NCI-H1417 treated with DMSO at 0.1 percent for 48 hours (cell line): ENCODE measurements at regions not wholly inside any gene's neighbourhood (a gene's known extent, or its start where the extent isn't known, plus 50 kb on each side); places are given as distances from the start of the nearest gene placed in this dataset.

ENCODE experiments used
- DNase-seq: peaks from one replicate; lab custom pipeline; 2025; lab: John Stamatoyannopoulos, UW

DNA sequence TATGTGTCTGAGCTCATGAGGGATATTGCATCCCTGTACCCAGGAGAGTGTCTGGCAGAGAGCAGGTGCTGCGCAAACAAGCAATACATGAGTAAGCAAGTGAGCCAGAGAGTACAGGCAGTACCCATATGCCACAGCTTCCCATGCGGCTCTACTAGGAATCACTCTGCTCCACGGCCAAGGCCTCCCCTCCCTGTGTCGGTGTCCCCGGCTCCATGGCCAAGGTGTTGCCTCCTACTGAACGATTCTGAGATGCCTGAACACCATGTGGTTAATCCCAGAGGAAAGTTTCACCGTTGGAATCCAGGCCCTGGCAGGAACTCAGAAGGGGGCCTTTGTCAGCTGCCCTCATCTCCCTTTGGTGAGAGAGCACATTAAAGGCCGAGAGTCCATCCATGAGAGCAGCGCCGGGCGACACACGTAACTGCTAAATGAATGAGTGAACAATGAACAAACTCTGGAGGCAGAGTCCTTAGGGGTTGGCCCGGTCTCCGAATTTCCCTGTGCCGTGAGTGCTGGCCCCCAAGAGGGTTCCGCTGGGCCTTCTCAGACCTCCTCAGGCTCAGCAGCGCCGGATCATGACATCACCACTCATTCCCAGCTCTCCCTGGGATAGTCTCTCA lies 136.0 kb upstream of the FAM20C start:
- no peak for DNase-seq

GRCh38 chr7:57071-57470 lies 135.3 kb upstream of the FAM20C start:
- no peak for DNase-seq

DNA sequence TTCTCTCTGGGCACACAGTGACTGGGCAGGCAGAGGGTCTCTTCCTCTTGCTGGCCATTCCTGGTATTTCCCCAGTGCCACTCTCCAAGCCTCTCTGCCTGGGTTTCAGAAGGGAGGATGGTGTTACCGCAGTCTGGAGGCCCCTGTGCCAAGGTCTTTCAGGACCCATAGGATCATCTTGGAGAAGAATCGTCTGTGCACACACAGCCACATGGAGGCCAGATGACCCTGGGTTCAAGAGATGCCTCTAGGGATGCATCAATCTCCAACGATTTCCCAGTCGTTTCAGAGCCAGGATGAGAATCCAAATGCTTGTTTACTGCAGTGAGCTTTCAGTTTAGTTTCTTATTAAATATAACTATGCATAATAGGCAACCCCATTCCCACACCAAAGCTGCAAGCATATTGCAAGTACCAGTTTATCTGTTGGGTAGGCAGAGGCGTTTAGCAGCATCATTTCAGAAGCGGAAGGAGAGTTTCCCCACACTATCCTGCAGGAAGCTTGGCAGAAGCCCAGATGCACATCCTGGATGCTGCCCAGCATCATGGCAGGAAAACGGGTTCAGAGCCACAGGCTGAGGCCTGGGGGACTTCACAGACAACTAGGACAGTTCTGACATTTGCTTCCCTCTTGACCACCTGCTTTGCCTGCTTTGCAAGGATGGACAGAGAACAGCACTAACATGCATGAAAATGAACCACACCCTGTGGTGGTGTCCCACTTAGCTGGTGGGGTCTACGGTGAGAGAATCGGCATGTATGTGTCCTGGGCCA lies 134.7 kb upstream of the FAM20C start:
- no peak for DNase-seq

DNA sequence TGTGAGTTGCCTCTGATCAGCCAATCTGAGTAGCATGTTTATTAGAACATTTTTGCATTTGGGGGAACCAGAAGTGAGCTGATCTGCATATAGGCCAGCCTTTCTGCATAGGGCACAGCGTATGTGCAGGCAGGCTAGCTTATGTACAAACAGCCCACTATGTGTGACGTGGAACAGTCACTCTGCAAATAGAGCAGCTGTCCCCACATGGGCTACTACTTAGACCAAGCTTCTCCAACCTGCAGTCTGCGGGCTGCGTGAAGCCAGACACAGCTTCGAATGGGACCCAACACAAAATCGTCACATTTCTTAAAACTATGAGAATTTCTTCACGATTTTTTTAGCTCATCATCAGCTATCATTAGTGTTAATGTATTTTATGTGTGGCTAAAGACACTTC lies 134.1 kb upstream of the FAM20C start:
- DNase-seq, result no peak

DNA sequence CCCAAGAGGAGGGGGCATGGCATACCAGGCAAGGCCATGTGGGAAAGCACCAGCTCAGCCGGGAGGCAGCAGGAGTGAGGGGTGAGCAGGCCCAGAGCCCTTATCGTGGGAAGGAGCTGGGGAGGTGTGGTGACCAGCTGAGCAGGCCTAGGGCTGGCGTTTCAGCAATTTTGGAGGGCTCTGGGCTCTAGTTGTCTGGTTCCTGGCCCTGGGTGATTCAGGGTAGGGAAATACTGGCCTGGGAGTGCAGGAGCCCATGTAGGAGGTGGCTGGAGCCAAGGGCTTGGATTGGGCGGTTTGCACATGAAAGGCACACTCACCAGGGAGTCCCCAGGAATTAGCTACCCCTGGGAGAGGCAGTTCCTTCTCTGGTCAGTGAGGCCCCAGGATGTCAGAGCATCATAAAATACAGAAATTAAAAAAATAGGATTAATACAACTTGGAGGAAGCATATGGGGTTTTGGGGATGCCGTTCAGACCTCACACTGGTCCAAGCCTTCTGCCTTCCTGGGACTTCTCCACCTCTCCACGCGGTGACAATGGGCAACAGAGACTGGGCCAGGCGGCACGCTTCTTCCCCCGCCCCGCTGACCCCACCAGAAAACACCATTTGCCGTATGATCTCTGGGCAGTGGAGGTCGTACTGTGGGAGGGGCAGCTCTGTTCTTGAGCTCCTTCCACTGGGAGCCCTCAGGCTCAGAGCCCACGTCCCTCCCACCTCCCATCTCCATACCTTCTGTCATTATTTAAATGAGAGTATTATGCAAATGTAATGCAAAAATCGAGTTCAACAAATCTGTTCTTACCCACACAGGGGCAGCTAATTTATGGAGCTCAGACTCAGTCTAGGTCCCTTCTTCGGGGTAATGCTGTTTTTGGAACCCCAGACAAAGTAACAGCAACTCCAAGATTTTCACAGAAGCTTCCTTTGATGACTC lies 133.0 kb upstream of the FAM20C start:
- no peak for DNase-seq

- DNase-seq, result no peak
Observed at GRCh38 chr7:60017-60675, 132.2 kb upstream of the FAM20C start.

GRCh38 chr7:60706-61105 lies 131.7 kb upstream of the FAM20C start:
- DNase-seq, result no peak

GRCh38 chr7:61111-61510 lies 131.3 kb upstream of the FAM20C start:
- no peak for DNase-seq

GRCh38 chr7:61576-62360 lies 130.6 kb upstream of the FAM20C start:
- no peak for DNase-seq

DNA sequence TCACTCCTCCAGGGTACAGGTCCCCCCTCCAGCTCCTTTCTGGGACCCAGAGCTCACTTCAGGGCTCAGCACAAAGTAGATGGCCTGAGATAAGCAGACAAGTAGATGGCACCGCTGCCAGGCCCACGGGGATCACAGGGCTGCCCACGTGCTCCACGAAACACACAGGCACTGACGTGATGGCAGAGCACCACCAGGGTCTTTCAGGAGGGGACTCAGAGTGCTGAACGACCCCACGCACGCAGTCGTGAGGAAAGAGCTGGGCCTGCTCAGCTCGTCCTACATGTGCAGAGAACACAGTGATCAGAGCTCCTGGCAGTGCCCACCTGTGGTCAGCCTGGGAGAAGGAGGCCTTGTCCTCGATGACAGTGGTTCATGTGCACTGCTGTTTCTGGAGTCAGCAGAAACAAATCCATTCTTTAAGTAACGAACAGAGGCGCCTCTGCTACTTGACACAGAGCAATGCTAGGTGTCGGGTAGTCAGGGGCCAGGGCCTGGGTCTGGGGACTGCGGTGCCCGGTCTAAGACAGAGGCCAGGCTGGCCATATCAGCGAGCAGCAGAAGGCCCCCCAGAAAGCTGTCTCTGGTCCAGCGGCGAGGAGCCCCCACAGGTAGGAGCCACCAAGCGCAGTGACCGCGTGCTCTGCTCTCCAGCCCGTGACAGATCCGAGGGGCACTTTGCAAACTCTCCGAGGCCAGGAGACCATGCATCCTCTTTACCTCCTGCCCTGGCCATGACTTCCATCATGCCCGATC lies 129.8 kb upstream of the FAM20C start:
- no peak for DNase-seq

- no peak for DNase-seq
Observed at GRCh38 chr7:63117-63480, 129.3 kb upstream of the FAM20C start.

DNA sequence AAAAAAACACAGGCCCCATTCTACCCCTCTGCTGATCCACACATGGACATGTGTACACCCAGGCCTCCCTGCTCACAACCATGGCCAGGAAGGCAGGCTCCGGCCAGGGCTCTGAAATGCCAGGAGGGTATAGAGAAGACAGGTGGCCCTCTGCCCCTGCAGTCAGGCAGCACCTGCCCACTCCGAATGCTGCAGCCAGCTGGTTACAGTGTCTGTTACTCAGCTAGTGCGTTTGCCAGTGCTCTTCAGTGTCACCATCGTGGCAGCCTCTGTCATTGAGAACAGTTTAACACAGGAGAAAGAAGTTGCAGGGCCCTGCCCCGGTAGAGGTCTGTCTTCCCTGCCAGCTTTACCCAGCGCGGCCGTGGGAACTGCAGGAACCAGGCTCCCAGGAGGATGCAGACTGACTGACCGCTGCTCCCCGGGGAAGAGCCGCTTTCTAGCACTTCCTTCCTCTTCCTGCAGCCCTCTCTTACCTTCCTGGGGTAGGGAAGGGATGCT lies 128.8 kb upstream of the FAM20C start:
- no peak for DNase-seq

DNA sequence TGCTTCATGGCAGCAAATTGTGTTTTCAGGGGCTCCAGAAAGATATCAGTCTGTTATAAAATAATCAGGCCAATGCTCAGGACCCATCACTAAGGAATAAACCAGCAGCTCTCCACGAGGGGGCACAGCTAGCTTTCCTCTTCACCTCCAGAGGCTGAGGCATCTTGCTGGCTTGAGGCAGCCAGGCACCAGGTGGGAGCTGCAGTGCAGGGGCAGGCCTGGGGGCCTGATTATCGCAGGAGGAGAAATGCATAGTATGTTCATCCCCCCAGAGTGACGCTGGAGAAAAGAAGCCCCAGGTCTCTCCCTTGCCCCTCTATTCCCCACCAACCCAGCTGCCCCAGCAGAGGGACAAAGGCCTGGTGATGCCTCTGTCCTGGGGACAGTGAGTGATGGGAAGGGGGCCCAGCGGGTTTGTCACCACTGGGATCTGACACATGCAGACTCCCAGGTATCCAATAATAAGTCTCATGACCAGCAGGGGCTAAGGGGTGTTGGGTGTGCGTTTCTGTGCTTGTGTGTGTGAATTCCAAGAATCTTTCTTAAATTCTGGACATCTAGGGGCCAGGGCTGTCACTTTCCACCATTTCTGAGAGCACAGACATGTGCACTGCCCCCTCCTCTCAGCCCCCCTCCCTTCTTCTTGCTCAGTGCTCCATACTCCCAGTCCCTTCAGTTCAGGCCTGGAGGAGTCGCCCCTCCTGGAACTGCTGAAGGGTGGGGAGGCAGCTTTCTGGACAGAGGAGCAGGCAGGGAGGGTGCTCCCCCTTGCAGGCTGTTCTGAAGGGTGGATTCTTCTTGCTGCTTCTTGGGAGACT lies 128.1 kb upstream of the FAM20C start:
- no peak for DNase-seq

DNA sequence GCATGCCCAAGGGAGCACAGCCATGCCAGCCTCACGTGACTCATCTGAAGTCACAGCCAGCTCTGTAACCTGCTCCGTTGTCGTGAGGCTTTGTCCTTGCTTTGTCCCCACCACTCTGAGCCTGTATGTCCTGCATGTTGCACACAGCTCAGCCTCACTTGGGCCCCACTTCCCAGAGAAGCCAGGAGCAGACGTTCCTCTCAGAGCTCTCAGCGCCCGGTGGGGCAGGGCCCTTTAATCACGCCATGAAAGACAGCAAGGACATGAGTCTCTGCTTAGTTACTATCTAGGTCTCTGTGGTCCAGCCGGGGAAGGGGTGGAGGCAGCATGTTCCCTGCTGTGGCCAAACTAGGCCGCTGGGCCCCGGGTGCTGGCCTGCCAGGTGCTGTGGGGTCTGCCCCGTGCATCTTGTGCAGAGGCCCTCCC lies 127.4 kb upstream of the FAM20C start:
- DNase-seq, result no peak

- no peak for DNase-seq
Observed at GRCh38 chr7:65554-65953, 126.8 kb upstream of the FAM20C start.

DNA sequence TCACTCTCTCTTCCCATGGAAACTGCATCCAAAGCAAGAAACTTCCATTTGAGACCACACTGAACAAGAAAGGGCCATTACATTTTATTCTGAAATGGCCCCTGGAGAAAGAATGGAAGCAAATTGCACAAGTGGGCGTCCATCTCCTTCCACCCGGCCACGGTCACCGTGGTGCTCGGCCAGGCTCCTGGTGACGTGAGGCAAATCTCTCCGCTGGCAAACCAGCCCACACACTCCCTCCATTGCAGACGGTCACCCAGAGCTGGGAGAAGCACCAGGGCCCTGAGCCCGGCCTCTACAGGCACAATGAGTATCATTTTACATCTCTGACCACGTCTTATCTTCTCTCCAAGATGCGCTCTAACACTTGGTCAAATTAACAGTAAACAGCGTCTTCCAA lies 126.1 kb upstream of the FAM20C start:
- no peak for DNase-seq

GRCh38 chr7:66741-67140 lies 125.6 kb upstream of the FAM20C start:
- DNase-seq, result no peak

- DNase-seq, result no peak
Observed at GRCh38 chr7:67661-68395, 124.5 kb upstream of the FAM20C start.

DNA sequence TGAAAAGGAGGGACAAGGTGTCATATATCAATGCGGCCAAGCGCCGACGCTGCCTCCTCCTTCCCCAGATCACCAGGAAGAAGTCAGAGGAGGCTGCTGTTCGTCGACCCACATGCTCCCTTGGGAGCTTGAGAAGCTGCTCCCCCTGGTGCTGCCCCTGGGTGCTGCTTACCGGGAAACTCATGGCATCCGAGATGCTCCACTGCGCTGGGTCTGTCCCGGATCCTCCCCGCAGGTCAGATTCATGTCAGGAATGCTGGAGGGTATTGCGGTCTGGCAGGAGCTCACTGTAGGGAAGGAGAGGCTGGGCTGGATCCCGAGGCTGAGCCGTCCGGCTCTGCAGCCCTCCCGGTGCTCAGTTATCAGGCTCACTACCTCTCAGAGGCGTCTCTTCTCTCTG lies 123.7 kb upstream of the FAM20C start:
- no peak for DNase-seq
